Activated CD4-positive, alpha-beta T cell treated with anti-CD3 and anti-CD28 coated beads, Interleukin-2, amount 50 U/mL, for 24 hours (primary cell): ENCODE measurements at regions not wholly inside any gene's neighbourhood (a gene's known extent, or its start where the extent isn't known, plus 50 kb on each side); places are given as distances from the start of the nearest gene placed in this dataset.

Source experiments
- DNase-seq, 2 donors: peaks; one replicate each; pipeline ENCODE4 v3.0.0-alpha.2; 2020; ENCODE audit warnings: low read depth in 1 of 2, low spot score in 1 of 2

GRCh38 chr9:91098203-91098850 lies 263.4 kb downstream of the AUH start:
- DNase-seq = no peak

- DNase-seq = no peak
Observed at GRCh38 chr9:91099436-91099835, 262.3 kb downstream of the AUH start.

- no peak for DNase-seq
Observed at GRCh38 chr9:91100878-91101450, 260.8 kb downstream of the AUH start.

GRCh38 chr9:91101611-91102168 lies 260.0 kb downstream of the AUH start:
- DNase-seq = peak; percentile 22 to 68

- DNase-seq = no peak
Observed at GRCh38 chr9:91102269-91102668, 259.4 kb downstream of the AUH start.

- no peak for DNase-seq
Observed at GRCh38 chr9:91103931-91104330, 257.8 kb downstream of the AUH start.

GRCh38 chr9:91106415-91107081 lies 255.2 kb downstream of the AUH start:
- no peak for DNase-seq

- DNase-seq = no peak
Observed at GRCh38 chr9:91111226-91111625, 250.5 kb downstream of the AUH start.

- no peak for DNase-seq
Observed at GRCh38 chr9:91111876-91112275, 249.8 kb downstream of the AUH start.

- DNase-seq = no peak
Observed at GRCh38 chr9:91113016-91113415, 248.7 kb downstream of the AUH start.

- no peak for DNase-seq
Observed at GRCh38 chr9:91114450-91114849, 247.3 kb downstream of the AUH start.

- no peak for DNase-seq
Observed at GRCh38 chr9:91116211-91116610, 245.5 kb downstream of the AUH start.

- DNase-seq = no peak
Observed at GRCh38 chr9:91116711-91117110, 245.0 kb downstream of the AUH start.

- DNase-seq = no peak
Observed at GRCh38 chr9:91117474-91117891, 244.2 kb downstream of the AUH start.

- DNase-seq = no peak
Observed at GRCh38 chr9:91117959-91118703, 243.6 kb downstream of the AUH start.

GRCh38 chr9:91118704-91119025 lies 243.1 kb downstream of the AUH start:
- DNase-seq = no peak

- DNase-seq = no peak
Observed at GRCh38 chr9:91119142-91119541, 242.6 kb downstream of the AUH start.

GRCh38 chr9:91119679-91120078 lies 242.0 kb downstream of the AUH start:
- no peak for DNase-seq

- DNase-seq = no peak
Observed at GRCh38 chr9:91120200-91120599, 241.5 kb downstream of the AUH start.

GRCh38 chr9:91122755-91123154 lies 239.0 kb downstream of the AUH start:
- no peak for DNase-seq

- DNase-seq = no peak
Observed at GRCh38 chr9:91126761-91127445, 234.8 kb downstream of the AUH start.
